ENCODE measurements at regions not wholly inside any gene's neighbourhood (a gene's known extent, or its start where the extent isn't known, plus 50 kb on each side); places are given as distances from the start of the nearest gene placed in this dataset.

DNA sequence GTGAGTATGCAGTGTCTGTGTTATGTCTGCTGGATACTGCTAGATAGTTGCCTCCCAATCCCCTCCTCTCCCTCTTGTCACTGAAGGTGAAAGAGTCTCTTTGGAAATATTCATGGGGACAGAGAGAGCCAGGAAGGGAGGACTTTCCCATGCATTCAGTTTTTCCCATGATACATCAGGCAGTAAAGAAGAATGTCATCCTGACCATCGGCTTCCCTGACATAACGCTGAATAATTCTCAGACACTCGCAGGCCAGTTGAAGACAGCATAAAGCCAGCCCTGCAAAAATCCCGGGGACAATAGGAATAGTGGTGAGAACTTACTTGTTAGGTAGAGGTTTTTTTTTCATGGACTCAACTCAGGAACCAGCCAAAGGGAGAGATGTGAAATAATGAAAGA is 58.1 kb downstream of the KLF4 start:
- DNase-seq (ENCODE audit: low spot score) (no peak), ATAC-seq (no peak)
- H3K4me3 Mint-ChIP-seq = no peak overlapping the region
- no peaks in the 10 kb centered on the region for H3K36me3 Mint-ChIP-seq
- H3K4me1 Mint-ChIP-seq (ENCODE audit: low read depth in 2 of 2) = no peaks in the 10 kb centered on the region
- peaks cover 5 to 14% of the 10 kb centered on the region in 2 donors for H3K27me3 Mint-ChIP-seq
- H3K9me3 Mint-ChIP-seq = no peaks in the 10 kb centered on the region
- no peak overlapping the region for H3K27ac Mint-ChIP-seq

- H3K27me3 Mint-ChIP-seq = peaks cover 7 to 12% of the 10 kb centered on the region in 2 donors
- no peak for ATAC-seq
- no peaks in the 10 kb centered on the region for H3K9me3 Mint-ChIP-seq
- no peak overlapping the region for H3K4me3 Mint-ChIP-seq
- DNase-seq (ENCODE audit: low spot score) = no peak
- H3K4me1 Mint-ChIP-seq (ENCODE audit: low read depth in 2 of 2) = peaks cover 4 to 5% of the 10 kb centered on the region in 2 donors
- H3K36me3 Mint-ChIP-seq = no peaks in the 10 kb centered on the region
- no peak overlapping the region for H3K27ac Mint-ChIP-seq
These were observed 59.5 kb downstream of the KLF4 start for GRCh38 chr9:107430071-107430470.

GRCh38 chr9:107426126-107426525 is 63.4 kb downstream of the KLF4 start:
- Mint-ChIP-seq H3K27ac (no peak overlapping the region), H3K4me1 (ENCODE audit: low read depth in 2 of 2) (peaks cover 6 to 7% of the 10 kb centered on the region in 2 donors)
- no peak for DNase-seq (ENCODE audit: low spot score)

GRCh38 chr9:107425101-107426025 is 64.2 kb downstream of the KLF4 start:
- Mint-ChIP-seq H3K27ac (no peak overlapping the region), H3K4me1 (ENCODE audit: low read depth in 2 of 2) (peaks cover 6 to 7% of the 10 kb centered on the region in 2 donors)

More at GRCh38 chr9:107426126-107426525, 63.4 kb downstream of the KLF4 start:
- H3K27me3 Mint-ChIP-seq = peaks cover 0 to 12% of the 10 kb centered on the region in 2 donors
- no peaks in the 10 kb centered on the region for H3K36me3 Mint-ChIP-seq
- no peak overlapping the region for H3K4me3 Mint-ChIP-seq
- no peaks in the 10 kb centered on the region for H3K9me3 Mint-ChIP-seq
- ATAC-seq = no peak

DNA sequence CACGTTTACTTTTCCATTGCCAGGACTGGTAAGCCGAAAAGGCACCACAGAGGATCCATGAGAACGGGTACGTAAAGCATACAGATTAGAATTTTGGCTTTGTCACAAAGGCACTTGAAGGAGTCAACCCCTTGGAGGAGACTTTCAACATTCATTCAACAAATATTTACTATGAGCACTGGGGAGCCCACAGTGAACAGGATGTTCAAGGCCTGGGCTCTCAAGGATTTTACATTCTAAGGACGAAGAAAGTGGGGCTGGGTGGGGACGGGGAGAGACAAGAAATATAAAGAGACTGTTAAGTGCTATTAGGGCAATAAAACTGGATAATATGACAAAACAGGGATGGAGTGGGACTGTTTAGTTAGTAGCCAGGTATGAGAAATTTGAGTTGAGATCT is 66.0 kb downstream of the KLF4 start:
- no peak overlapping the region for H3K4me3 Mint-ChIP-seq
- H3K27ac Mint-ChIP-seq = no peak overlapping the region
- H3K4me1 Mint-ChIP-seq (ENCODE audit: low read depth in 2 of 2) = peaks cover 6 to 7% of the 10 kb centered on the region in 2 donors
- H3K36me3 Mint-ChIP-seq = no peaks in the 10 kb centered on the region
- DNase-seq (ENCODE audit: low spot score) (no peak), ATAC-seq (no peak)
- H3K27me3 Mint-ChIP-seq = peaks cover 4 to 20% of the 10 kb centered on the region in 2 donors
- H3K9me3 Mint-ChIP-seq = no peaks in the 10 kb centered on the region

More at GRCh38 chr9:107425101-107426025, 64.2 kb downstream of the KLF4 start:
- peak overlapping the region; percentile 51 for H3K4me3 Mint-ChIP-seq
- peaks cover 4 to 14% of the 10 kb centered on the region in 2 donors for H3K27me3 Mint-ChIP-seq
- no peak for DNase-seq (ENCODE audit: low spot score)
- no peaks in the 10 kb centered on the region for H3K9me3 Mint-ChIP-seq
- peak; percentile 74 to 81 for ATAC-seq
- no peaks in the 10 kb centered on the region for H3K36me3 Mint-ChIP-seq

DNA sequence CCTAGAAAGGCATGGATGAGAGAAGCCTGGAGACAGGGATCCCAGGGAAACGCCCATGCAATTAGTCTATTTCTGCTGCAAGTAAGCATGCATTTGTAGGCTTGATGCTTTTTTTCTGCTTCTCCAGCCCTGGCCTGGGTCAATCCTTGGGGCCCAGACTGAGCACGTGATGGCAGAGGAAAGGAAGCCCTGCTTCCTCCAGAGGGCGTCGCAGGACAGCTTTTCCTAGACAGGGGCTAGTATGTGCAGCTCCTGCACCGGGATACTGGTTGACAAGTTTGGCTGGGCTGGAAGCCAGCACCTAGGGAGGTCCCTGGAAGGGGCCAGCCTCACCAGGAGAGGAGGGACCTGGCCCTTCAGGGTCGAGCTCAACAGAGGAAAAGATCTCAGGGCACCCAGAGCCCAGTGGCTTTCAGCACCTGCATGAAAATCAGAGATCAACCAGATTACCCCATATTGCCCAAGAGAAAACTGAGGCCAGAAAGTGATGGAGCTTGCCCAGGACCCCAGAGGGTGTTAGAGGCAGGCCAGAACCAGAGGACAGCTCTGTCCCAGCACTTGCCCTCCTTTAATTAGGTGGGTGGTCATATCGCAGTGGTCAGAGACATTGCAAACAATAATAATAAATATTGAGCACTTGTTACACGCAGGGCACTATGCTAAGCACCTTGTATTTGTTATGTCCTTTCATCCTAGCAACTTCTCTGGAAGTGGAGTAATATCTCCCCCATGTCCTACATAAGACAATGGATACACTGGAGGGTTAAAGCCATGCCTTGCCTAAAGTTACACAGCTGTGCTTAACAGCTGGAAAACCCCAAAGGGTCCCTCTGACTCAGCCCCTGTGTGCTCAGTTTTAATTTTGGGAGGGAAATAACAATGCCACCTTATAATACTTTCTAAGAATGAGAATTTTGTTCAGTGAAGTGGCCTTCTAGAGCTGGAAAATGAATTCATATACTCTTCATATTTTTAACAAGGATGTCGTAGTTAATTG is 67.1 kb downstream of the KLF4 start:
- Mint-ChIP-seq H3K9me3 (no peaks in the 10 kb centered on the region), H3K27ac (no peak overlapping the region), H3K4me3 (no peak overlapping the region), H3K36me3 (no peaks in the 10 kb centered on the region), H3K4me1 (ENCODE audit: low read depth in 2 of 2) (peaks cover 6 to 7% of the 10 kb centered on the region in 2 donors), H3K27me3 (peaks cover 4 to 20% of the 10 kb centered on the region in 2 donors)
- peak in 1 of 2 donors; percentile 46 for ATAC-seq
- no peak for DNase-seq (ENCODE audit: low spot score)

GRCh38 chr9:107410420-107410819 is 79.1 kb downstream of the KLF4 start:
- Mint-ChIP-seq H3K36me3 (no peaks in the 10 kb centered on the region), H3K27ac (no peak overlapping the region), H3K4me1 (ENCODE audit: low read depth in 2 of 2) (peaks cover 0 to 5% of the 10 kb centered on the region in 2 donors), H3K4me3 (no peak overlapping the region), H3K9me3 (no peaks in the 10 kb centered on the region), H3K27me3 (peaks cover 3 to 6% of the 10 kb centered on the region in 2 donors)
- no peak for ATAC-seq
- no peak for DNase-seq (ENCODE audit: low spot score)

GRCh38 chr9:107409581-107410389 is 79.8 kb downstream of the KLF4 start:
- Mint-ChIP-seq H3K4me3 (no peak overlapping the region), H3K9me3 (no peaks in the 10 kb centered on the region), H3K36me3 (no peaks in the 10 kb centered on the region), H3K27ac (no peak overlapping the region), H3K27me3 (peaks cover 3 to 6% of the 10 kb centered on the region in 2 donors), H3K4me1 (ENCODE audit: low read depth in 2 of 2) (peaks cover 0 to 5% of the 10 kb centered on the region in 2 donors)
- ATAC-seq = no peak
- no peak for DNase-seq (ENCODE audit: low spot score)

DNA sequence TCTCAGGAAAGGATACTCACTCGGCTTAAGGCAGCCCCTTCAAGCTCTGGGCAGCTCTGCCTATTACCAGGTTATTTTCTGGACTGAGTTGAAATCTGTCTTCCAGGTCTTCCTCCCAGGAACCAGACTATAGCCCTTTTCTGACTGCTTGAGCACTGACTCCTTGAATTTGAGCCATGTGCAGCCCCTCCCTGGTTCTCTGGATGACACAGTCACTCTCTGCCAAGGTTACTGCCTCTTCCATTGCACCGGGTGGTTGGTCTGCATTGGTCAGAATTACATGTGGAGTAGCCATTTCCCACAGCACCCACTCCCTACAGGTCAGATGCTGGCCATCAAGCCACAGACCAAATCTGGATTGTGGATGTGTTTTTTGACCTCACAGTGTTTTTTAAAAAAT is 81.9 kb downstream of the KLF4 start:
- Mint-ChIP-seq H3K9me3 (no peaks in the 10 kb centered on the region), H3K36me3 (no peaks in the 10 kb centered on the region), H3K27ac (no peak overlapping the region), H3K4me3 (no peak overlapping the region), H3K27me3 (peaks cover 4 to 10% of the 10 kb centered on the region in 2 donors), H3K4me1 (ENCODE audit: low read depth in 2 of 2) (peaks cover 0 to 5% of the 10 kb centered on the region in 2 donors)
- ATAC-seq (no peak), DNase-seq (ENCODE audit: low spot score) (no peak)

- Mint-ChIP-seq H3K4me3 (no peak overlapping the region), H3K27me3 (peaks cover 7 to 26% of the 10 kb centered on the region in 2 donors), H3K4me1 (ENCODE audit: low read depth in 2 of 2) (peaks cover 0 to 2% of the 10 kb centered on the region in 2 donors), H3K36me3 (no peaks in the 10 kb centered on the region), H3K9me3 (no peaks in the 10 kb centered on the region), H3K27ac (no peak overlapping the region)
- DNase-seq (ENCODE audit: low spot score) (no peak), ATAC-seq (no peak)
These were observed 84.1 kb downstream of the KLF4 start for GRCh38 chr9:107405511-107405910.

GRCh38 chr9:107404736-107405135 is 84.8 kb downstream of the KLF4 start:
- no peaks in the 10 kb centered on the region for H3K4me1 Mint-ChIP-seq (ENCODE audit: low read depth in 2 of 2)
- DNase-seq (ENCODE audit: low spot score) (no peak), ATAC-seq (no peak)
- H3K27ac Mint-ChIP-seq = no peak overlapping the region
- H3K36me3 Mint-ChIP-seq = no peaks in the 10 kb centered on the region
- peaks cover 7 to 26% of the 10 kb centered on the region in 2 donors for H3K27me3 Mint-ChIP-seq
- H3K9me3 Mint-ChIP-seq = no peaks in the 10 kb centered on the region
- no peak overlapping the region for H3K4me3 Mint-ChIP-seq

- Mint-ChIP-seq H3K27ac (no peak overlapping the region), H3K9me3 (no peaks in the 10 kb centered on the region), H3K4me3 (no peak overlapping the region), H3K27me3 (peaks cover 7 to 26% of the 10 kb centered on the region in 2 donors), H3K36me3 (no peaks in the 10 kb centered on the region), H3K4me1 (ENCODE audit: low read depth in 2 of 2) (no peaks in the 10 kb centered on the region)
- DNase-seq (ENCODE audit: low spot score) (no peak), ATAC-seq (no peak)
These were observed 85.4 kb downstream of the KLF4 start for GRCh38 chr9:107404161-107404560.
